Right atrium auricular region (tissue), 2 donors: ENCODE measurements at regions not wholly inside any gene's neighbourhood (a gene's known extent, or its start where the extent isn't known, plus 50 kb on each side); places are given as distances from the start of the nearest gene placed in this dataset.

Source experiments
- DNase-seq: peaks from one replicate; pipeline ENCODE4 v3.0.0-alpha.2; 2019; ENCODE audit warnings: low spot score
- H3K27ac ChIP-seq, 2 donors: fragments of 200-600 bp; sonication (generic); 1 replicate in 1 of 2; 2 replicates in 1 of 2; pipeline ENCODE4 v1.5.1; 2016 to 2019
- H3K27me3 ChIP-seq, 2 donors: fragments of 200-600 bp; sonication (generic); one replicate each; pipeline versions ENCODE4 v1.5.1 to v1.6.0; 2017 to 2019
- H3K36me3 ChIP-seq: fragments of 200-600 bp; sonication (generic); one replicate; pipeline ENCODE4 v1.5.1; 2016
- H3K4me1 ChIP-seq, 2 donors: fragments of 200-600 bp; sonication (generic); one replicate each; pipeline versions ENCODE4 v1.5.1 to v1.6.0; 2017 to 2019
- H3K4me3 ChIP-seq, 2 donors: fragments of 200-600 bp; sonication (generic); 1 replicate in 1 of 2; 2 replicates in 1 of 2; pipeline ENCODE4 v1.5.1; 2017 to 2019; ENCODE audit warnings: mild to moderate bottlenecking in 1 of 2, moderate library complexity in 1 of 2
- H3K9me3 ChIP-seq, 2 donors: fragments of 200-600 bp; sonication (generic); one replicate each; pipeline ENCODE4 v1.5.1; 2019
- CTCF ChIP-seq, 2 donors: fragments of 200-600 bp; sonication (generic); IDR thresholded peaks; one replicate each; pipeline ENCODE4 v1.5.1; 2019; ENCODE audit warnings: antibody characterized with exemption in 2 of 2

DNA sequence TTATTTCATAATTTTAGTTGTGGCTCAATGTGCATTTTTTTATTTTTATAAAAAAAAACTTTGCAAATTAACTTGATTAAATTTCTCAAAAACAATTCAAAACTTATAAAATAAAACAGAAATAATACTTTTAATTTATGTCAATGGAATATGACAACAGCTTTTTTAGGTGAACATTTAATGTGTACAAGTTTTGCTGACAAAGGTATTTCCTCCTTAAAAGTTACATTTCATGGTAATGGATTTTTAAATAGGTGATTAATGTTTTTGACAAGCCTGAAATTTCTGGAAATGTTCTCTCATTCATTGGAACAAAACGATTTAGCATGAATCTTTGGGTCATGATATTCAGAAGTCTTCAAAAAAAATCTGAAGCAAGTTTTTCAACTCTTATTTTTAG, 1160.0 kb downstream of the HACE1 start:
- H3K27me3 ChIP-seq: no peaks in the 10 kb centered on the region
- H3K4me1 ChIP-seq: no peaks in the 10 kb centered on the region
- H3K9me3 ChIP-seq: no peaks in the 10 kb centered on the region
- no peak overlapping the region for H3K27ac ChIP-seq
- TF ChIP-seq CTCF (IDR thresholded peaks at IDR 0.05): no peak
- no peak overlapping the region for H3K4me3 ChIP-seq
- no peaks in the 10 kb centered on the region for H3K36me3 ChIP-seq
- no peak for DNase-seq

GRCh38 chr6:103687430-103687829, 1172.3 kb downstream of the HACE1 start:
- Histone ChIP-seq H3K4me1 (no peaks in the 10 kb centered on the region), H3K9me3 (no peaks in the 10 kb centered on the region), H3K27ac (no peak overlapping the region), H3K27me3 (no peaks in the 10 kb centered on the region), H3K36me3 (no peaks in the 10 kb centered on the region), H3K4me3 (no peak overlapping the region)
- no peak for DNase-seq
- TF ChIP-seq CTCF (IDR thresholded peaks at IDR 0.05): no peak

GRCh38 chr6:103680116-103680515, 1179.6 kb downstream of the HACE1 start:
- Histone ChIP-seq H3K27ac (no peak overlapping the region), H3K4me3 (no peak overlapping the region), H3K4me1 (no peaks in the 10 kb centered on the region), H3K27me3 (no peaks in the 10 kb centered on the region), H3K9me3 (no peaks in the 10 kb centered on the region), H3K36me3 (no peaks in the 10 kb centered on the region)
- DNase-seq: no peak
- TF ChIP-seq CTCF (IDR thresholded peaks at IDR 0.05): no peak

- TF ChIP-seq CTCF (IDR thresholded peaks at IDR 0.05): no peak
- no peaks in the 10 kb centered on the region for H3K27me3 ChIP-seq
- no peaks in the 10 kb centered on the region for H3K9me3 ChIP-seq
- no peaks in the 10 kb centered on the region for H3K4me1 ChIP-seq
- H3K27ac ChIP-seq: no peak overlapping the region
- H3K36me3 ChIP-seq: no peaks in the 10 kb centered on the region
- H3K4me3 ChIP-seq: no peak overlapping the region
- DNase-seq: no peak
Observed at GRCh38 chr6:103677290-103677689, 1182.4 kb downstream of the HACE1 start.

DNA sequence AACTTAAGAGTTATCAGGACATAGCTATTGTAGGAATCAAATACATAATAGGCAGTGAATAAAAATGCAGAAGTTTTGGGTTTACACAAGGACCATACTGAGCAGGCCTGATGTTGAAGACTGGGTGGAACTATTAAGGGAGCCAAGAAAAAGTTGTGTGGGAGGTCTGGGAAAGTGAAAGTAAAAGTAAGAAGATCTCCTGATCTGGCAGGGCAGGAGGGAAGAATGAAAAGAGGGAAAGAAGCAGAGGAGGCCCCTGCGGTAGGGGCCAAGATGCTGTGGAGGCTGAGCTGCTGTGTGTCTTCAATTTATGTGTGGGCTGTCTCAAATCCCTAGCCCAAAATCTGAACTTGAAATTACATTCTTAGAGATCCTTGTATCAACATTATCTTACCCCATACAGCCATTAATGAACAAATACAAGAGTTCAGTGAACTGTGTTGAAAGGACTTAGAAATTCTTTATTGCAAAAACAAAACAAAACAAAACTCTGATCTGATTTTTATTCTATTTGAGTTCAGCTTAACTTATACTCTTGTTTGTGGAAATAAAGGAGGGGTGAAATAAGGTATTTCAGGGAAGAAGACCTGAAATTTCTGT, 1183.8 kb downstream of the HACE1 start:
- no peak overlapping the region for H3K27ac ChIP-seq
- H3K36me3 ChIP-seq: no peaks in the 10 kb centered on the region
- H3K27me3 ChIP-seq: no peaks in the 10 kb centered on the region
- no peak for TF ChIP-seq CTCF (IDR thresholded peaks at IDR 0.05)
- H3K4me1 ChIP-seq: no peaks in the 10 kb centered on the region
- no peaks in the 10 kb centered on the region for H3K9me3 ChIP-seq
- H3K4me3 ChIP-seq: no peak overlapping the region
- DNase-seq: no peak

- Histone ChIP-seq H3K4me3 (no peak overlapping the region), H3K4me1 (no peaks in the 10 kb centered on the region), H3K27me3 (no peaks in the 10 kb centered on the region), H3K9me3 (no peaks in the 10 kb centered on the region), H3K36me3 (no peaks in the 10 kb centered on the region), H3K27ac (no peak overlapping the region)
- no peak for TF ChIP-seq CTCF (IDR thresholded peaks at IDR 0.05)
- DNase-seq: no peak
Observed at GRCh38 chr6:103674790-103675189, 1184.9 kb downstream of the HACE1 start.
